ENCODE measurements at regions not wholly inside any gene's neighbourhood (a gene's known extent, or its start where the extent isn't known, plus 50 kb on each side); places are given as distances from the start of the nearest gene placed in this dataset.

DNA sequence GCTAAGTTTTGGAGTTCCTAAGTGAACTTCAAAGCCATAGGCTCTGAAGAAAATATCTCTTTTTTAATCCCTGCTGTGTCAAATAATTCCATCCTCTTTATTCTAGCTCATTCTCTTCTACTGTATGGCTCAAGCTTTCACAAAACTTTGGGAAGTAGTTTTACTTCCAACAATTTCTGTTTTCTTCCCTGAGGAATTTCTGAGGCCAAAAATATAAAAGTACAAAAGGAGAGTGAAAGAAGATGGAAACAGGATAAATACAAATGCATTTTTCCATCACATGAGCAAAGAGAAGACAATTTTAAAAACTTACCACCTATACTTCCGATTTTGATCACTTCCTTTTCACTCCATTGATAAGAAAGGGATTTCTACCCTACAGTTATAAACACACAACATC is 585.7 kb upstream of the DAB2 start:
- FAIRE-seq (no peak), DNase-seq (ENCODE audit: insufficient read length, low spot score) (no peak)
- TF ChIP-seq POLR2AphosphoS5 (IDR thresholded peaks at IDR 0.05; ENCODE audit: low read depth, low read length) (no peak), POU2F2 (IDR thresholded peaks at IDR 0.05; ENCODE audit: low read depth, low read length) (no peak), TAF1 (IDR thresholded peaks at IDR 0.05; ENCODE audit: low read depth, low read length) (no peak), POLR2A (IDR thresholded peaks at IDR 0.05; ENCODE audit: low read depth, low read length) (no peak), SPI1 (IDR thresholded peaks at IDR 0.05; ENCODE audit: low read depth, low read length) (no peak), PAX5 (IDR thresholded peaks at IDR 0.05; ENCODE audit: insufficient read depth, low read length, severe bottlenecking) (no peak)

DNA sequence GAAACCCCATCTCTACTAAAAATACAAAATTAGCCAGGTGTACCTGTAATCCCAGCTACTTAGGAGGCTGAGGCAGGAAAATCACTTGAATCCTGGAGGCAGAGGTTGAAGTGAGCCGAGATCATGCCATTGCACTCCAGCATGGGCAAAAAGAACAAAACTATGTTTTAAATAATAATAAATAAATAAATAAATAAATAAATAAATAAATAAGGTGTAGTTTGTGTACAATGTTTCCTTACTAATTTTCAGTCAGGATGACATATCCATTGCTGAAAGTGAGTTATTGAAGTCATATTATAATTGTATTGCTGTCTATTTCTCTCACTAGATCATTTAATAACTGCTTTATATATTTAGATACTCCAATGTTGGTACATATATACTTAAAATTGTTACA is 581.5 kb upstream of the DAB2 start:
- no peak for DNase-seq (ENCODE audit: insufficient read length, low spot score)
- TF ChIP-seq SPI1 (IDR thresholded peaks at IDR 0.05; ENCODE audit: low read depth, low read length) (no peak), POU2F2 (IDR thresholded peaks at IDR 0.05; ENCODE audit: low read depth, low read length) (no peak), POLR2AphosphoS5 (IDR thresholded peaks at IDR 0.05; ENCODE audit: low read depth, low read length) (no peak), TAF1 (IDR thresholded peaks at IDR 0.05; ENCODE audit: low read depth, low read length) (no peak), PAX5 (IDR thresholded peaks at IDR 0.05; ENCODE audit: insufficient read depth, low read length, severe bottlenecking) (no peak), POLR2A (IDR thresholded peaks at IDR 0.05; ENCODE audit: low read depth, low read length) (no peak)
- FAIRE-seq, result no peak

DNA sequence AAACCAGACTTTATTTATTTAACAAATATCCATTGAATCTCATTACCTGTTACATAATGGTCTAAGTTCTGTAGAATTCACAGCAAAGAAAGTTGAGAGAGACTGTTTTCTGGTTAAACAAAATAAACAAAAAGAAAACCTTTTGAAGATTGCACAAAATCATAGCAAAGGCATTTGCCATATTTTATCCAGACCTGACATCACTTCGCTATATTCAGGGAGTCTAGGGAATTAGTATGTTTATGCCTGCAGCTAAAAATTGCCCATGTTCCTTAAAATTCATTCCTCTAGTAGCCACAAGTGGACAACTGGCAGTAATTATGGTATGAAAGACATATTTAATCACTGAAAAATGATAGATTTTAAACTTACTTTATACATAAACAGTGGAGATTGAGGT is 577.0 kb upstream of the DAB2 start:
- no peak for TF ChIP-seq POLR2A (IDR thresholded peaks at IDR 0.05; ENCODE audit: low read depth, low read length)
- no peak for TF ChIP-seq PAX5 (IDR thresholded peaks at IDR 0.05; ENCODE audit: insufficient read depth, low read length, severe bottlenecking)
- TF ChIP-seq POLR2AphosphoS5 (IDR thresholded peaks at IDR 0.05; ENCODE audit: low read depth, low read length), result no peak
- TF ChIP-seq TAF1 (IDR thresholded peaks at IDR 0.05; ENCODE audit: low read depth, low read length), result no peak
- TF ChIP-seq SPI1 (IDR thresholded peaks at IDR 0.05; ENCODE audit: low read depth, low read length), result no peak
- no peak for TF ChIP-seq POU2F2 (IDR thresholded peaks at IDR 0.05; ENCODE audit: low read depth, low read length)
- FAIRE-seq, result no peak

DNA sequence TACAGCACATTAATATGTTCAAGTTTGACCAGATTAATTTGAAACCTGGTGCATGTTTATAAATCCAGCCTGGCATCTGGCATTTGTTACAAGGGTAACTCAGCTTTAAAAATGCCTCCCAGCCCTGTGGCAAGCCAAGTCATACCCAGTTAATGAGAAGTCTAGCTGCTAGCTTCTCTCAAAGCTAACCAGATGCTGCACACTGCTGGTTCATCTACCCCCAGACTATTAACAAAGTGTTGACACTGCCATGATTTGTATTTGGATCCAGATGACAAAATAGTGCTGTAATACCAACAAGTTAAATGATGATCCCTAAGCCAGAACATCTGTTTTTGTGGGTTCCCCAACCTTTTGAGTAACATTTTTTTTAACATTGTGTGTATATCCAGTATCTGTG is 573.7 kb upstream of the DAB2 start:
- TF ChIP-seq POLR2AphosphoS5 (IDR thresholded peaks at IDR 0.05; ENCODE audit: low read depth, low read length), result no peak
- TF ChIP-seq TAF1 (IDR thresholded peaks at IDR 0.05; ENCODE audit: low read depth, low read length), result no peak
- TF ChIP-seq POLR2A (IDR thresholded peaks at IDR 0.05; ENCODE audit: low read depth, low read length), result no peak
- no peak for TF ChIP-seq POU2F2 (IDR thresholded peaks at IDR 0.05; ENCODE audit: low read depth, low read length)
- TF ChIP-seq SPI1 (IDR thresholded peaks at IDR 0.05; ENCODE audit: low read depth, low read length), result no peak
- TF ChIP-seq PAX5 (IDR thresholded peaks at IDR 0.05; ENCODE audit: insufficient read depth, low read length, severe bottlenecking), result no peak
- FAIRE-seq (no peak), DNase-seq (ENCODE audit: insufficient read length, low spot score) (no peak)

More for the DNA sequence above, 577.0 kb upstream of the DAB2 start:
- DNase-seq (ENCODE audit: insufficient read length, low spot score), result no peak

DNA sequence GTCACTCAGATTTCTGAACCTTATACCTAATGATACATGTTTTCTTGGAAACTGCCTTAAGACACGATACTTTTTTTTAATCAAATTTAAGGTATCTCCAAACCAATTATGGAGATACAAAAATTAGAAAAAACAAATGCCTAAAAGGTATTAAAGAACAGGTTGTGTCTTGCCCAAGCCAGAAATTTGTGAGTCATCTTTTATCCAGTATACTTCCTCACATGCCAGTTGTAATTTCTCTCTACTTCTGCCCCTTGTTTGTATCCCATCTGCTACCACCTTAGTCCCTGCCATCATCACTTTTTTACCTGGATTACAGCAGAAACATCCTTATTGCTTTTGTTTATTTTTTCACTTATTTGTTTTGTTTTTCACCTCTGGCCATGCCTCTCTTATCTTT is 571.2 kb upstream of the DAB2 start:
- TF ChIP-seq TAF1 (IDR thresholded peaks at IDR 0.05; ENCODE audit: low read depth, low read length), result no peak
- no peak for TF ChIP-seq PAX5 (IDR thresholded peaks at IDR 0.05; ENCODE audit: insufficient read depth, low read length, severe bottlenecking)
- TF ChIP-seq SPI1 (IDR thresholded peaks at IDR 0.05; ENCODE audit: low read depth, low read length), result no peak
- TF ChIP-seq POU2F2 (IDR thresholded peaks at IDR 0.05; ENCODE audit: low read depth, low read length), result no peak
- no peak for TF ChIP-seq POLR2A (IDR thresholded peaks at IDR 0.05; ENCODE audit: low read depth, low read length)
- no peak for TF ChIP-seq POLR2AphosphoS5 (IDR thresholded peaks at IDR 0.05; ENCODE audit: low read depth, low read length)
- no peak for FAIRE-seq
- DNase-seq (ENCODE audit: insufficient read length, low spot score), result no peak

DNA sequence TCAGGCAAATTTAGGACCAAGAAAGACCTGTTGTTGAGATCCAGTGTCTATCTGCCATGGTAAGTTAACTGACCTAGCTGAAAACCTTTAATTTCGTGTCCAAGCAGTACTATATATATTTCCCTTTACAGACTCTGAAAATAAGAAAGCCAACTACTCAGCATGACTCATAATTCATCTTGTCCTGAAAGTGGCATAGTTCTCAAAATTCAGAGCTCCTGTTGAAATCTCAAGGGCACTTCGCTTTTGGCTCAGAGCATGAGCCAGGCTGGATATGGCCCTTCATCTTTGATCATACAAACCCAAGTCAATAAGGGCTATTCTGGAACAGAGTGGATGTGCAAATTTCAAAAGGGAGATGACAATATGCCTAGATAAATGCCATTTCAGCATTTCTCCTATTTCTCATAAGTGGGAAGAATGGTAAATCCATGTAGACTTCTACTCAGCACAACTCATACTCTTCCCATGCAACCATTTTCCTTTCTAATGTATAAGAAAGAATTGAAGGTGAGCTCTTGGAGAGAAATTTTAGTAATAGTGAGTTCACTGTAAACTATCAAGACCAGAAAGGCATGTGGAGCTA is 567.9 kb upstream of the DAB2 start:
- no peak for FAIRE-seq
- no peak for TF ChIP-seq PAX5 (IDR thresholded peaks at IDR 0.05; ENCODE audit: insufficient read depth, low read length, severe bottlenecking)
- TF ChIP-seq POLR2A (IDR thresholded peaks at IDR 0.05; ENCODE audit: low read depth, low read length), result no peak
- TF ChIP-seq POLR2AphosphoS5 (IDR thresholded peaks at IDR 0.05; ENCODE audit: low read depth, low read length), result no peak
- TF ChIP-seq TAF1 (IDR thresholded peaks at IDR 0.05; ENCODE audit: low read depth, low read length), result no peak
- no peak for TF ChIP-seq SPI1 (IDR thresholded peaks at IDR 0.05; ENCODE audit: low read depth, low read length)
- TF ChIP-seq POU2F2 (IDR thresholded peaks at IDR 0.05; ENCODE audit: low read depth, low read length), result no peak
- no peak for DNase-seq (ENCODE audit: insufficient read length, low spot score)

DNA sequence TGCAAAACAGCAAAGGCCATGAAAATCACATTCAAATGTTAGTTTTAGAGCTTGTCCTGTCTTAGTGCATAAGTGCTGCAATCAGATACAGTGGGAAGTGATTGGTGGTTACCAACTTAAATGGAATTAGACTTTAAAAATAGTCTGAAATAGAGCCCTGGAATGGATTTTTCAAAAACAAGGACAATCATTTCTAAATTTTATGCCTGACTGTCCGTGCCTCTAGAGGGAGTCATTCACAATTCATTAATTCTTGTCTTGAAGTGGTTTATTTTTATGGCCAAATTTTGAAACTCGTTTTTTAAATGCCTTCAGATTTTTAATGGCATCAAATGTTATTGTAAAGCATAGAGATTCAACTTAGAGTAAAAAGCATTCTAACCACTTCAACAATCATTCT is 561.8 kb upstream of the DAB2 start:
- TF ChIP-seq TAF1 (IDR thresholded peaks at IDR 0.05; ENCODE audit: low read depth, low read length) (no peak), POU2F2 (IDR thresholded peaks at IDR 0.05; ENCODE audit: low read depth, low read length) (no peak), POLR2AphosphoS5 (IDR thresholded peaks at IDR 0.05; ENCODE audit: low read depth, low read length) (no peak), PAX5 (IDR thresholded peaks at IDR 0.05; ENCODE audit: insufficient read depth, low read length, severe bottlenecking) (no peak), POLR2A (IDR thresholded peaks at IDR 0.05; ENCODE audit: low read depth, low read length) (no peak), SPI1 (IDR thresholded peaks at IDR 0.05; ENCODE audit: low read depth, low read length) (no peak)
- DNase-seq (ENCODE audit: insufficient read length, low spot score) (no peak), FAIRE-seq (no peak)

DNA sequence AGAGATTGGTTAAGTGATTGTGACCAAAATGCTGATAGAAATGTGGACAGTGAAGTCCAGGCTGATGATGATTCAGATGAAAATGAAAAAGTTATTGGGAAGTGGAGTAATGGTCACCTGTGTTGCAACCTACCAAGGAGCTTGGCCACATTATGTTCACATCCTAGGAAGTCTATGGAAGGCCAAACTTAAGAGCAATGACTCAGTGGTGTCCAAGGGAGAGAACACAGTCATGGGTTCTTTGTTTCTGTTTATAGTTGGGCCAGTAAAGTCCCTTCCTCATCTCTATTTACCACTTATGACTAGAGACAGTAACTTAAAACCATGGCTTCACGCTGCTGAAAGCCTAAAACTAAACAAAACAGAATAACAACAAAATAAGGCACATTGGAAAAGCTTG is 555.3 kb upstream of the DAB2 start:
- no peak for TF ChIP-seq PAX5 (IDR thresholded peaks at IDR 0.05; ENCODE audit: insufficient read depth, low read length, severe bottlenecking)
- no peak for TF ChIP-seq SPI1 (IDR thresholded peaks at IDR 0.05; ENCODE audit: low read depth, low read length)
- no peak for TF ChIP-seq POLR2A (IDR thresholded peaks at IDR 0.05; ENCODE audit: low read depth, low read length)
- no peak for TF ChIP-seq POLR2AphosphoS5 (IDR thresholded peaks at IDR 0.05; ENCODE audit: low read depth, low read length)
- TF ChIP-seq POU2F2 (IDR thresholded peaks at IDR 0.05; ENCODE audit: low read depth, low read length), result no peak
- TF ChIP-seq TAF1 (IDR thresholded peaks at IDR 0.05; ENCODE audit: low read depth, low read length), result no peak
- no peak for FAIRE-seq
- no peak for DNase-seq (ENCODE audit: insufficient read length, low spot score)

DNA sequence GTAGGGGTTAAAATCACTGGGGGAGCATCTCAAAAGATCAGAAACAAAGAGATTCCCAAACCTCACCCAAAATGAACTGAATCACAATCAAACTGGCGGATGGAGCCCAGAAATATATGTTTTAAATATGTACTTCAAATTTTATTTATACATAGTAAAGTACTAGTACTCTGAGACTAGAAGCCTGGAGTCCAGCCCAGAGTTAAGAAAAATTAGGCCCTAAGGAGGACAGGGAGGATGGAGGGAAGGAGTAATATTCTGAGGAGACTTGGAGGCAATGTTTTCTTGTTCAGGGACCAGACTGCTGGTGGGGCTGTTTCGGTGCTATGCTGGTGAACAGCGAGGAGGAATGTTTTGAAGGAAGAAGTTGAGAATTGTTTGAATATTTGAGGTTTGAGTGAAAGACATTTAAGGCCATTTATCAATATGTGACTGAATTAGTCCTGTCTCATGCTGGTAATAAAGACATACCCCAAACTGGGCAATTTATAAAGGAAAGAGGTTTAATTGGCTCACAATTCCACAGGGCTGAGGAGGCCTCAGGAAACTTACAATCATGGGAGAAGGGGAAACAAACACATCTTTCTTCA is 552.4 kb upstream of the DAB2 start:
- no peak for TF ChIP-seq PAX5 (IDR thresholded peaks at IDR 0.05; ENCODE audit: insufficient read depth, low read length, severe bottlenecking)
- TF ChIP-seq SPI1 (IDR thresholded peaks at IDR 0.05; ENCODE audit: low read depth, low read length), result no peak
- no peak for TF ChIP-seq POLR2A (IDR thresholded peaks at IDR 0.05; ENCODE audit: low read depth, low read length)
- no peak for TF ChIP-seq POLR2AphosphoS5 (IDR thresholded peaks at IDR 0.05; ENCODE audit: low read depth, low read length)
- no peak for TF ChIP-seq TAF1 (IDR thresholded peaks at IDR 0.05; ENCODE audit: low read depth, low read length)
- TF ChIP-seq POU2F2 (IDR thresholded peaks at IDR 0.05; ENCODE audit: low read depth, low read length), result no peak
- FAIRE-seq, result no peak

More for the DNA sequence above, 552.4 kb upstream of the DAB2 start:
- no peak for DNase-seq (ENCODE audit: insufficient read length, low spot score)

Measured in GM12891 (cell line).